ENCODE measurements at regions not wholly inside any gene's neighbourhood (a gene's known extent, or its start where the extent isn't known, plus 50 kb on each side); places are given as distances from the start of the nearest gene placed in this dataset.
A peak's percentile ranks its signal among the peaks of the same experiment; 100 is the strongest.
"Not testable (repeated sequence)": the region's sequence is repeated elsewhere in the genome, so short reads cannot be mapped to it uniquely, and the experiment has no call there.

- no peak overlapping the region for H3K4me3 Mint-ChIP-seq (ENCODE audit: low read depth)
- H3K27ac Mint-ChIP-seq = no peak overlapping the region
- peaks cover 70% of the 10 kb centered on the region for H3K4me1 Mint-ChIP-seq (ENCODE audit: low read depth)
- intact Hi-C loops (cut with micrococcal nuclease) = loop anchor here (5.0 to 10.0 kb wide), 2 partner anchors 50 to 137 kb away; no protein-coding TSS in a partner anchor
- H3K27me3 Mint-ChIP-seq (ENCODE audit: low read depth) = no peaks in the 10 kb centered on the region
- no peak for DNase-seq (ENCODE audit: low spot score)
- no peaks in the 10 kb centered on the region for H3K36me3 Mint-ChIP-seq (ENCODE audit: low read depth)
- H3K9me3 Mint-ChIP-seq = no peaks in the 10 kb centered on the region
These were observed 70.0 kb upstream of the IGLL5 start for GRCh38 chr22:22817468-22818201.

GRCh38 chr22:22818202-22818538 lies 69.4 kb upstream of the IGLL5 start:
- no peak overlapping the region for H3K27ac Mint-ChIP-seq
- no peaks in the 10 kb centered on the region for H3K27me3 Mint-ChIP-seq (ENCODE audit: low read depth)
- H3K4me1 Mint-ChIP-seq (ENCODE audit: low read depth) = peaks cover 75% of the 10 kb centered on the region
- intact Hi-C loops (cut with micrococcal nuclease) = loop anchor here (5.0 to 10.0 kb wide), 2 partner anchors 49 to 137 kb away; no protein-coding TSS in a partner anchor
- no peak for DNase-seq (ENCODE audit: low spot score)
- no peaks in the 10 kb centered on the region for H3K9me3 Mint-ChIP-seq
- H3K36me3 Mint-ChIP-seq (ENCODE audit: low read depth) = no peaks in the 10 kb centered on the region
- no peak overlapping the region for H3K4me3 Mint-ChIP-seq (ENCODE audit: low read depth)

GRCh38 chr22:22818861-22819855 lies 68.5 kb upstream of the IGLL5 start:
- intact Hi-C loops (cut with micrococcal nuclease) = loop anchor here (5.0 to 10.0 kb wide), 2 partner anchors 48 to 136 kb away; no protein-coding TSS in a partner anchor
- peak; percentile 58 for DNase-seq (ENCODE audit: low spot score)
- Mint-ChIP-seq H3K36me3 (ENCODE audit: low read depth) (no peaks in the 10 kb centered on the region), H3K27ac (peak overlapping the region; percentile 71), H3K9me3 (no peaks in the 10 kb centered on the region), H3K27me3 (ENCODE audit: low read depth) (no peaks in the 10 kb centered on the region), H3K4me3 (ENCODE audit: low read depth) (peak overlapping the region; percentile 49), H3K4me1 (ENCODE audit: low read depth) (peaks cover 83% of the 10 kb centered on the region)

- no peaks in the 10 kb centered on the region for H3K36me3 Mint-ChIP-seq (ENCODE audit: low read depth)
- no peak for DNase-seq (ENCODE audit: low spot score)
- intact Hi-C loops (cut with micrococcal nuclease) = no loop called here
- H3K9me3 Mint-ChIP-seq = no peaks in the 10 kb centered on the region
- no peaks in the 10 kb centered on the region for H3K27me3 Mint-ChIP-seq (ENCODE audit: low read depth)
- peak overlapping the region; percentile 49 for H3K4me3 Mint-ChIP-seq (ENCODE audit: low read depth)
- peaks cover 84% of the 10 kb centered on the region for H3K4me1 Mint-ChIP-seq (ENCODE audit: low read depth)
- H3K27ac Mint-ChIP-seq = peak overlapping the region; percentile 75
These were observed 67.5 kb upstream of the IGLL5 start for GRCh38 chr22:22820076-22820475.

GRCh38 chr22:22820626-22821025 lies 67.0 kb upstream of the IGLL5 start:
- peaks cover 86% of the 10 kb centered on the region for H3K4me1 Mint-ChIP-seq (ENCODE audit: low read depth)
- H3K36me3 Mint-ChIP-seq (ENCODE audit: low read depth) = peaks cover 2% of the 10 kb centered on the region
- peak; percentile 56 for DNase-seq (ENCODE audit: low spot score)
- H3K9me3 Mint-ChIP-seq = no peaks in the 10 kb centered on the region
- H3K27ac Mint-ChIP-seq = peak overlapping the region; percentile 75
- no peaks in the 10 kb centered on the region for H3K27me3 Mint-ChIP-seq (ENCODE audit: low read depth)
- peak overlapping the region; percentile 48 for H3K4me3 Mint-ChIP-seq (ENCODE audit: low read depth)
- intact Hi-C loops (cut with micrococcal nuclease) = no loop called here

GRCh38 chr22:22821340-22821739 lies 66.3 kb upstream of the IGLL5 start:
- intact Hi-C loops (cut with micrococcal nuclease) = no loop called here
- no peak for DNase-seq (ENCODE audit: low spot score)

GRCh38 chr22:22822106-22822505 lies 65.5 kb upstream of the IGLL5 start:
- Mint-ChIP-seq H3K4me3 (ENCODE audit: low read depth) (no peak overlapping the region), H3K27me3 (ENCODE audit: low read depth) (peaks cover 7% of the 10 kb centered on the region), H3K27ac (no peak overlapping the region), H3K36me3 (ENCODE audit: low read depth) (peaks cover 2% of the 10 kb centered on the region), H3K4me1 (ENCODE audit: low read depth) (peaks cover 77% of the 10 kb centered on the region), H3K9me3 (no peaks in the 10 kb centered on the region)
- DNase-seq (ENCODE audit: low spot score) = no peak
- intact Hi-C loops (cut with micrococcal nuclease) = no loop called here

More at GRCh38 chr22:22821340-22821739, 66.3 kb upstream of the IGLL5 start:
- peaks cover 2% of the 10 kb centered on the region for H3K36me3 Mint-ChIP-seq (ENCODE audit: low read depth)
- peak overlapping the region; percentile 67 for H3K27ac Mint-ChIP-seq
- H3K4me1 Mint-ChIP-seq (ENCODE audit: low read depth) = peaks cover 80% of the 10 kb centered on the region
- no peak overlapping the region for H3K4me3 Mint-ChIP-seq (ENCODE audit: low read depth)
- H3K9me3 Mint-ChIP-seq = no peaks in the 10 kb centered on the region
- H3K27me3 Mint-ChIP-seq (ENCODE audit: low read depth) = peaks cover 3% of the 10 kb centered on the region

GRCh38 chr22:22822553-22822952 lies 65.1 kb upstream of the IGLL5 start:
- DNase-seq (ENCODE audit: low spot score); intact Hi-C loops (cut with micrococcal nuclease); H3K36me3 Mint-ChIP-seq (ENCODE audit: low read depth); H3K4me3 Mint-ChIP-seq (ENCODE audit: low read depth); H3K27ac Mint-ChIP-seq; H3K9me3 Mint-ChIP-seq: not testable (repeated sequence)
- H3K27me3 Mint-ChIP-seq (ENCODE audit: low read depth) = peaks cover 11% of the 10 kb centered on the region
- peaks cover 78% of the 10 kb centered on the region for H3K4me1 Mint-ChIP-seq (ENCODE audit: low read depth)

GRCh38 chr22:22823131-22823810 lies 64.3 kb upstream of the IGLL5 start:
- H3K27ac Mint-ChIP-seq = no peak overlapping the region
- intact Hi-C loops (cut with micrococcal nuclease) = no loop called here
- H3K4me1 Mint-ChIP-seq (ENCODE audit: low read depth) = peaks cover 71% of the 10 kb centered on the region
- peaks cover 12% of the 10 kb centered on the region for H3K27me3 Mint-ChIP-seq (ENCODE audit: low read depth)
- no peak overlapping the region for H3K4me3 Mint-ChIP-seq (ENCODE audit: low read depth)
- H3K36me3 Mint-ChIP-seq (ENCODE audit: low read depth) = peaks cover 2% of the 10 kb centered on the region
- no peak for DNase-seq (ENCODE audit: low spot score)
- no peaks in the 10 kb centered on the region for H3K9me3 Mint-ChIP-seq

- Mint-ChIP-seq H3K27me3 (ENCODE audit: low read depth) (peaks cover 18% of the 10 kb centered on the region), H3K4me3 (ENCODE audit: low read depth) (no peak overlapping the region), H3K27ac (no peak overlapping the region), H3K4me1 (ENCODE audit: low read depth) (peaks cover 58% of the 10 kb centered on the region), H3K9me3 (no peaks in the 10 kb centered on the region), H3K36me3 (ENCODE audit: low read depth) (peaks cover 2% of the 10 kb centered on the region)
- intact Hi-C loops (cut with micrococcal nuclease) = no loop called here
- no peak for DNase-seq (ENCODE audit: low spot score)
These were observed 63.0 kb upstream of the IGLL5 start for GRCh38 chr22:22824340-22825212.

GRCh38 chr22:22825213-22825593 lies 62.4 kb upstream of the IGLL5 start:
- intact Hi-C loops (cut with micrococcal nuclease) = no loop called here
- Mint-ChIP-seq H3K36me3 (ENCODE audit: low read depth) (peaks cover 2% of the 10 kb centered on the region), H3K4me3 (ENCODE audit: low read depth) (no peak overlapping the region), H3K4me1 (ENCODE audit: low read depth) (peaks cover 52% of the 10 kb centered on the region), H3K27ac (no peak overlapping the region), H3K9me3 (no peaks in the 10 kb centered on the region), H3K27me3 (ENCODE audit: low read depth) (peaks cover 23% of the 10 kb centered on the region)
- no peak for DNase-seq (ENCODE audit: low spot score)
